Liver (tissue), 8 donors: ENCODE measurements at regions not wholly inside any gene's neighbourhood (a gene's known extent, or its start where the extent isn't known, plus 50 kb on each side); places are given as distances from the start of the nearest gene placed in this dataset.

Source experiments
- DNase-seq: peaks from one replicate; pipeline ENCODE4 v3.0.0-alpha.2; 2017; ENCODE audit warnings: low spot score
- H3K27ac ChIP-seq, 2 donors: one replicate each; pipeline ENCODE4 v1.7.0; 2013; ENCODE audit warnings: inconsistent platforms in 2 of 2, low read length in 2 of 2, control low read depth in 1 of 2, low read depth in 1 of 2, mild to moderate bottlenecking in 1 of 2
- H3K27me3 ChIP-seq, 4 donors: one replicate each; pipeline versions ENCODE4 v1.6.1 to v1.7.0; 2013; ENCODE audit warnings: low read length in 3 of 4, inconsistent platforms in 1 of 4, mild to moderate bottlenecking in 1 of 4, moderate library complexity in 1 of 4; ENCODE audit not compliant: control insufficient read depth in 4 of 4, insufficient read depth in 4 of 4
- H3K36me3 ChIP-seq, 4 donors: one replicate each; pipeline versions ENCODE4 v1.6.1 to v1.7.0; 2013; ENCODE audit warnings: low read length in 3 of 4, mild to moderate bottlenecking in 3 of 4, low read depth in 1 of 4, moderate library complexity in 1 of 4; ENCODE audit not compliant: control insufficient read depth in 4 of 4, insufficient read depth in 3 of 4
- H3K4me1 ChIP-seq, 4 donors: one replicate each; pipeline versions ENCODE4 v1.6.1 to v1.7.0; 2013; ENCODE audit warnings: low read length in 3 of 4, mild to moderate bottlenecking in 3 of 4, moderate library complexity in 1 of 4; ENCODE audit not compliant: control insufficient read depth in 4 of 4, insufficient read depth in 4 of 4
- H3K4me3 ChIP-seq, 3 donors: one replicate each; pipeline versions ENCODE4 v1.6.1 to v1.7.0; 2013; ENCODE audit warnings: low read length in 3 of 3, control low read depth in 1 of 3, low read depth in 1 of 3, mild to moderate bottlenecking in 1 of 3
- H3K9ac ChIP-seq, 2 donors: one replicate each; pipeline ENCODE4 v1.7.0; 2013; ENCODE audit warnings: low read length in 2 of 2, mild to moderate bottlenecking in 2 of 2, moderate library complexity in 2 of 2, control low read depth in 1 of 2, low read depth in 1 of 2
- H3K9me3 ChIP-seq, 4 donors: one replicate each; pipeline versions ENCODE4 v1.6.1 to v1.7.0; 2013; ENCODE audit warnings: low read length in 3 of 4; ENCODE audit not compliant: control insufficient read depth in 4 of 4
- EGR1 ChIP-seq, 2 donors: IDR thresholded peaks; 2 replicates each; pipeline ENCODE4 v1.6.1; 2016 to 2018; ENCODE audit warnings: antibody characterized with exemption in 2 of 2, low read depth in 2 of 2
- FOXA1 ChIP-seq: IDR thresholded peaks from 2 replicates; pipeline ENCODE4 v1.6.1; 2016; ENCODE audit warnings: antibody characterized with exemption
- FOXA2 ChIP-seq: IDR thresholded peaks from 2 replicates; pipeline ENCODE4 v1.6.1; 2016; ENCODE audit warnings: antibody characterized with exemption
- GABPA ChIP-seq, 2 donors: IDR thresholded peaks in 1 of 2; conservative IDR thresholded peaks in 1 of 2; 2 replicates each; pipeline ENCODE4 v1.6.1; 2016; ENCODE audit warnings: antibody characterized with exemption in 2 of 2, mild to moderate bottlenecking in 1 of 2, moderate library complexity in 1 of 2
- JUND ChIP-seq, 2 donors: IDR thresholded peaks; 2 replicates each; pipeline ENCODE4 v1.6.1; 2016; ENCODE audit warnings: antibody characterized with exemption in 2 of 2
- NR2F2 ChIP-seq: IDR thresholded peaks from 2 replicates; pipeline ENCODE4 v1.6.1; 2016; ENCODE audit warnings: antibody characterized with exemption
- RXRA ChIP-seq, 2 donors: IDR thresholded peaks; 2 replicates each; pipeline ENCODE4 v1.6.1; 2017 to 2018; ENCODE audit warnings: antibody characterized with exemption in 2 of 2, mild to moderate bottlenecking in 1 of 2
- SP1 ChIP-seq: IDR thresholded peaks from 2 replicates; pipeline ENCODE4 v1.6.1; 2018; ENCODE audit warnings: antibody characterized with exemption, mild to moderate bottlenecking
- TAF1 ChIP-seq: conservative IDR thresholded peaks from 2 replicates; pipeline ENCODE4 v1.6.1; 2016; ENCODE audit warnings: antibody characterized with exemption, mild to moderate bottlenecking
- YY1 ChIP-seq: IDR thresholded peaks from 2 replicates; pipeline ENCODE4 v1.6.1; 2016; ENCODE audit warnings: antibody characterized with exemption, mild to moderate bottlenecking
- whole genome bisulfite sequencing: extraction: QIAGEN DNeasy Blood & Tissue Kit; methylation state at CpG from one replicate; pipeline ENCODE4 v1.1.7; 2013; 5-methylcytosine and 5-hydroxymethylcytosine counted together
- TF ChIP-seq, protein P1 (sequence below): IDR thresholded peaks from 2 replicates; pipeline ENCODE4 v1.6.1; 2016; ENCODE audit warnings: antibody characterized with exemption, mild to moderate bottlenecking
- TF ChIP-seq, protein P2 (sequence below): fragments of 150-350 bp; IDR thresholded peaks from 2 replicates; pipeline ENCODE4 v1.5.1; 2017; ENCODE audit warnings: improper control_type of control experiment, low read depth, low read length; ENCODE audit not compliant: missing input control
- TF ChIP-seq, protein P3 (sequence below): IDR thresholded peaks from 2 replicates; pipeline ENCODE4 v1.6.1; 2016; ENCODE audit warnings: antibody characterized with exemption
- TF ChIP-seq, protein P4 (sequence below): IDR thresholded peaks from 2 replicates; pipeline ENCODE4 v1.6.1; 2016; ENCODE audit warnings: antibody characterized with exemption
- TF ChIP-seq, protein P5 (sequence below): IDR thresholded peaks from 2 replicates; pipeline ENCODE4 v1.6.1; 2016; ENCODE audit warnings: antibody characterized with exemption
- donor health status: healthy.
- donor health status: healthy.
- donor health status: healthy.
- donor health status: healthy.
- donor health status: healthy.

DNA sequence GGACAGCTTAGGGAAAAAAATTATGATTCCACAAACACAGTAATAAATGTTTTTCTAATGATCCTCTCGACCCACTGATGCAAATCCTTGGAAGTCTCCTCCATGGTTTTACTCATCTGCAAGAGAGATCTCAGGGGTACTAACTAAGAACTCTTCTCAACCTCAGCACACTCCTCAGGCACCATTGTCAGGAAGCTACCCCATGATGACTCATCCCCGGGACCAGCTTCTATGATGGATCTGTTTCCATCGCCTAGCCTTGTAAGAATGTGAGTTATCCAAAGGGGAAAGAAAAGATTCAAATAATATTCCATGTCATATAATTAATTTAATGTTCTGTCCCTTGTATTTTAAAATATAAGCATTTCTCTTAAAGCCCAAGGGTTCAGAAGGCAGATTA lies 816.1 kb upstream of the IGFBP7 start (continued):
- TF ChIP-seq, protein P1, sequence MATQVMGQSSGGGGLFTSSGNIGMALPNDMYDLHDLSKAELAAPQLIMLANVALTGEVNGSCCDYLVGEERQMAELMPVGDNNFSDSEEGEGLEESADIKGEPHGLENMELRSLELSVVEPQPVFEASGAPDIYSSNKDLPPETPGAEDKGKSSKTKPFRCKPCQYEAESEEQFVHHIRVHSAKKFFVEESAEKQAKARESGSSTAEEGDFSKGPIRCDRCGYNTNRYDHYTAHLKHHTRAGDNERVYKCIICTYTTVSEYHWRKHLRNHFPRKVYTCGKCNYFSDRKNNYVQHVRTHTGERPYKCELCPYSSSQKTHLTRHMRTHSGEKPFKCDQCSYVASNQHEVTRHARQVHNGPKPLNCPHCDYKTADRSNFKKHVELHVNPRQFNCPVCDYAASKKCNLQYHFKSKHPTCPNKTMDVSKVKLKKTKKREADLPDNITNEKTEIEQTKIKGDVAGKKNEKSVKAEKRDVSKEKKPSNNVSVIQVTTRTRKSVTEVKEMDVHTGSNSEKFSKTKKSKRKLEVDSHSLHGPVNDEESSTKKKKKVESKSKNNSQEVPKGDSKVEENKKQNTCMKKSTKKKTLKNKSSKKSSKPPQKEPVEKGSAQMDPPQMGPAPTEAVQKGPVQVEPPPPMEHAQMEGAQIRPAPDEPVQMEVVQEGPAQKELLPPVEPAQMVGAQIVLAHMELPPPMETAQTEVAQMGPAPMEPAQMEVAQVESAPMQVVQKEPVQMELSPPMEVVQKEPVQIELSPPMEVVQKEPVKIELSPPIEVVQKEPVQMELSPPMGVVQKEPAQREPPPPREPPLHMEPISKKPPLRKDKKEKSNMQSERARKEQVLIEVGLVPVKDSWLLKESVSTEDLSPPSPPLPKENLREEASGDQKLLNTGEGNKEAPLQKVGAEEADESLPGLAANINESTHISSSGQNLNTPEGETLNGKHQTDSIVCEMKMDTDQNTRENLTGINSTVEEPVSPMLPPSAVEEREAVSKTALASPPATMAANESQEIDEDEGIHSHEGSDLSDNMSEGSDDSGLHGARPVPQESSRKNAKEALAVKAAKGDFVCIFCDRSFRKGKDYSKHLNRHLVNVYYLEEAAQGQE, result no peak

DNA sequence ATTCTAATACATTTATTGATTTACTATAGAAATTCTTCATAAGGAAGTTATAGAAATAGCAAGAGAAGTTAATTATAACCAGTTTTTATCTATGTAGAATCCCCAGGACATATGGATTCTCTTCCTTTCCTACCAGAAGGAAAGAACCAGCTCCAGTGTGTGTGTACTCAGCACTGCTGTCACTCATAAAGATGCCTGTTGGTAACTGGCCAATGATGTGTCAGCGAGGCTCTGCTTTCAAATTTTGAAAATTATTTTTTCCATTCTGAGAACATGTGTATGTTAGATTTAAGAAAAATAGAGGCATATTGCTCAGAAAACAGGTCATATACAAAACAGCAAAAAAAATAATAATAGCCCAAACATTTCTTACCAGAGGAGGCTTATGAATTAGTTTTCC lies 814.8 kb upstream of the IGFBP7 start:
- TF ChIP-seq, protein P2, sequence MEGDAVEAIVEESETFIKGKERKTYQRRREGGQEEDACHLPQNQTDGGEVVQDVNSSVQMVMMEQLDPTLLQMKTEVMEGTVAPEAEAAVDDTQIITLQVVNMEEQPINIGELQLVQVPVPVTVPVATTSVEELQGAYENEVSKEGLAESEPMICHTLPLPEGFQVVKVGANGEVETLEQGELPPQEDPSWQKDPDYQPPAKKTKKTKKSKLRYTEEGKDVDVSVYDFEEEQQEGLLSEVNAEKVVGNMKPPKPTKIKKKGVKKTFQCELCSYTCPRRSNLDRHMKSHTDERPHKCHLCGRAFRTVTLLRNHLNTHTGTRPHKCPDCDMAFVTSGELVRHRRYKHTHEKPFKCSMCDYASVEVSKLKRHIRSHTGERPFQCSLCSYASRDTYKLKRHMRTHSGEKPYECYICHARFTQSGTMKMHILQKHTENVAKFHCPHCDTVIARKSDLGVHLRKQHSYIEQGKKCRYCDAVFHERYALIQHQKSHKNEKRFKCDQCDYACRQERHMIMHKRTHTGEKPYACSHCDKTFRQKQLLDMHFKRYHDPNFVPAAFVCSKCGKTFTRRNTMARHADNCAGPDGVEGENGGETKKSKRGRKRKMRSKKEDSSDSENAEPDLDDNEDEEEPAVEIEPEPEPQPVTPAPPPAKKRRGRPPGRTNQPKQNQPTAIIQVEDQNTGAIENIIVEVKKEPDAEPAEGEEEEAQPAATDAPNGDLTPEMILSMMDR, result no peak
- Histone ChIP-seq H3K9ac (no peak overlapping the region), H3K4me1 (no peaks in the 10 kb centered on the region), H3K27me3 (peaks cover 0 to 3% (median 0%) of the 10 kb centered on the region in 4 donors), H3K36me3 (no peaks in the 10 kb centered on the region), H3K27ac (no peak overlapping the region), H3K4me3 (no peak overlapping the region), H3K9me3 (no peaks in the 10 kb centered on the region)
- no peak for DNase-seq
- WGBS, result 65% methylated on average over 1 of the region's 1 CpG

DNA sequence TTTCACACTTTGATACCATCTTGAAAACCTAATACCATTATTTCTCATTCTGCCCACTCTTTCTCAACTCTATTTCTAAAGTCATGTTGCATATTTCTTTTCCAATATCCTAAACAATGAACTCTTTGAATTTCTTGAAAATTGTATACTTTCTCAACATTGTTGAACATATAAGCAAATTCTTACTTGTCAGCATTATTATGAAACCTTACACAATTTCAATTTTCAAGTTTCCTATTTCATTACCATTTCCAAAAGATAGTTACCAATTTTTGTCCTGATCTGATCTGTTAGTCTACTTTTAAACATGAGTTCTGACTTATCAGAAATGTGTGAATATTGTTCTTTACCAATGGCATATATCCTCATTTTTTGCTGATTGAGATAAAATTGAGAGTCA lies 806.3 kb upstream of the IGFBP7 start:
- H3K9ac ChIP-seq, result no peak overlapping the region
- H3K27me3 ChIP-seq, result no peaks in the 10 kb centered on the region
- DNase-seq, result no peak
- H3K9me3 ChIP-seq, result no peaks in the 10 kb centered on the region
- no peak overlapping the region for H3K4me3 ChIP-seq
- H3K27ac ChIP-seq, result no peak overlapping the region
- no peaks in the 10 kb centered on the region for H3K36me3 ChIP-seq
- TF ChIP-seq TAF1 (no peak), RXRA (IDR thresholded peaks at IDR 0.05) (no peak), GABPA (IDR thresholded peaks at IDR 0.05 in 1 of 2, conservative IDR thresholded peaks at IDR 0.05 in 1 of 2) (no peak), YY1 (no peak), JUND (IDR thresholded peaks at IDR 0.05) (no peak), NR2F2 (no peak), SP1 (no peak), FOXA2 (no peak), FOXA1 (no peak), EGR1 (IDR thresholded peaks at IDR 0.05; ENCODE audit: low read depth in 2 of 2) (no peak)
- TF ChIP-seq, protein P1, result no peak
- TF ChIP-seq, protein P3, sequence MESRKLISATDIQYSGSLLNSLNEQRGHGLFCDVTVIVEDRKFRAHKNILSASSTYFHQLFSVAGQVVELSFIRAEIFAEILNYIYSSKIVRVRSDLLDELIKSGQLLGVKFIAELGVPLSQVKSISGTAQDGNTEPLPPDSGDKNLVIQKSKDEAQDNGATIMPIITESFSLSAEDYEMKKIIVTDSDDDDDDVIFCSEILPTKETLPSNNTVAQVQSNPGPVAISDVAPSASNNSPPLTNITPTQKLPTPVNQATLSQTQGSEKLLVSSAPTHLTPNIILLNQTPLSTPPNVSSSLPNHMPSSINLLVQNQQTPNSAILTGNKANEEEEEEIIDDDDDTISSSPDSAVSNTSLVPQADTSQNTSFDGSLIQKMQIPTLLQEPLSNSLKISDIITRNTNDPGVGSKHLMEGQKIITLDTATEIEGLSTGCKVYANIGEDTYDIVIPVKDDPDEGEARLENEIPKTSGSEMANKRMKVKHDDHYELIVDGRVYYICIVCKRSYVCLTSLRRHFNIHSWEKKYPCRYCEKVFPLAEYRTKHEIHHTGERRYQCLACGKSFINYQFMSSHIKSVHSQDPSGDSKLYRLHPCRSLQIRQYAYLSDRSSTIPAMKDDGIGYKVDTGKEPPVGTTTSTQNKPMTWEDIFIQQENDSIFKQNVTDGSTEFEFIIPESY, result no peak
- TF ChIP-seq, protein P2, result no peak
- TF ChIP-seq, protein P4, sequence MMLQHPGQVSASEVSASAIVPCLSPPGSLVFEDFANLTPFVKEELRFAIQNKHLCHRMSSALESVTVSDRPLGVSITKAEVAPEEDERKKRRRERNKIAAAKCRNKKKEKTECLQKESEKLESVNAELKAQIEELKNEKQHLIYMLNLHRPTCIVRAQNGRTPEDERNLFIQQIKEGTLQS, result no peak
- TF ChIP-seq, protein P5, sequence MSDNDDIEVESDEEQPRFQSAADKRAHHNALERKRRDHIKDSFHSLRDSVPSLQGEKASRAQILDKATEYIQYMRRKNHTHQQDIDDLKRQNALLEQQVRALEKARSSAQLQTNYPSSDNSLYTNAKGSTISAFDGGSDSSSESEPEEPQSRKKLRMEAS, result no peak
- H3K4me1 ChIP-seq, result no peaks in the 10 kb centered on the region
